ENCODE measurements at regions not wholly inside any gene's neighbourhood (a gene's known extent, or its start where the extent isn't known, plus 50 kb on each side); places are given as distances from the start of the nearest gene placed in this dataset.

DNA sequence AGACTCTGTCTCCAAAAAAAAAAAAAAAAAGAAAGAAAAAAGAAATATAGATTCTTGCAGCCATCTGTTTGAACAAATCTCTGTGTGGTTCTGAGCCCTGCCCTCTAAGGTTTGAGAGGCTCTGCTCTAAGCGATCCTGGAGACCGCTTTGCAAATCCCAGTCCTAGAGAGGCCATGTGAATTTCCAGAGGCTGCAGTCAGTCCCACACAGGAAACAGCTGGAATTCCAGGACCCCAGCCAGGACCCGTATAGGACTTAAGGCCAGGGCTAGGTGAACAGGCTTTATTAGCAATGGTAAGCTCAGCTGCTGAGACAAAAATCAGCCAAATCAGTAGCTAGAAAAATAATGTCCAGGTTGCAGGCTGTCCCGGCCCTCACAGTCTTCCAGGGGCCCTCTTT is 154.8 kb downstream of the RPS24 start:
- no peak for DNase-seq

DNA sequence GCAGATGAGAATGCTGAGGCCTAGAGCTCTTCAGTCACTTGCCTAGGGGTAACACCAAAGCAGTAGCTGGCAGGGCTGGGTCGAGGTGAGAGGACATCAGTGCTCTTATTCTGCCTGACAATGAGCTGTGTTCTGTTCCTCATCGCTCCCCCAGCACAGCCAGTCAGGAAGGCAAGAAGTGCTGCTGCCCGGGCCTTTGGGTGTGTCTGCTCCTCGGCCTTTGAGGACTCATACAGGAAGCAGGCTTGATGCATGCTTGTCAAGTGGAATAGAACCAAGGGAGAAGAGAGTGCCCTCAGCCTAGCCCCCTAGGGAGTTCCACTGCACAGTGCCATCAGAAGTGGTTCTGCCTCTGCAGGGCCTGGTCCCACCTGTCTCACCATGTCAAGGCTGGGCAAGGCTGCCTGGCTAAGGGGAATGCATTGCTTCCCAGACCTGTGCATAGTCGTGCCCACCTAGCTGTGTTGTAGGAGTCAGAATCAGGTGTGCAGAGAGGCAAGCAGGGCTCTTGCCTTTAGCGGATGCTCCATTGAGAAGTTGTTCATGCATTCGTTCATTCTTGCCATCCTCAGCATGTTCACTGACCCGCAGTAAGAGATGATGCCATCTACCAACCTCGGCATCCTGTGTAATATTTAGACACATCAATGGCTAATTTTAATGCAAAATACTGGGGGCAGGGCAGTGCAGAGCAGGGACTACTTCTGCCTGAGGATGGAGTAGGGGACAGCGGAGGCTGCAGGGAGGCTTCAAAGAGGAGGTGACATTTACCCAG is 156.6 kb downstream of the RPS24 start:
- no peak for DNase-seq

DNA sequence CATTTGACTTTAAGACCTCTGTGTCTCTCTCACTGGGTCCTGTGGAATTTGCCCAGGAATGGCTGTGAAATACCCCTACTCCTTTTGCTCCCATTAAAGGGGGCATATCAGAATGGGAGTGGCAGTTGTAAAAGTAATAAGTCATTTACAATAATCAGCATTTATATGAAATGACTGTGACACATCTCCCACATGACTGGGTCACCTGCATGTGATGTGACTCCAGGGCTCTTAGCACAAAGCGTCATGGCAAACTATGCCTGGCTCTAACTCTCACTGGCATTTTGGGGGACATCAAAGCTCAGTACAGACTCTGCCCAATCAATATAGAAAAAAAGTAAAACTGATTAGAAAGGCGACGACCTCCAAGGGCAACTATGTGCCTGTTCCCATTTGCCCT is 157.6 kb downstream of the RPS24 start:
- DNase-seq = no peak

DNA sequence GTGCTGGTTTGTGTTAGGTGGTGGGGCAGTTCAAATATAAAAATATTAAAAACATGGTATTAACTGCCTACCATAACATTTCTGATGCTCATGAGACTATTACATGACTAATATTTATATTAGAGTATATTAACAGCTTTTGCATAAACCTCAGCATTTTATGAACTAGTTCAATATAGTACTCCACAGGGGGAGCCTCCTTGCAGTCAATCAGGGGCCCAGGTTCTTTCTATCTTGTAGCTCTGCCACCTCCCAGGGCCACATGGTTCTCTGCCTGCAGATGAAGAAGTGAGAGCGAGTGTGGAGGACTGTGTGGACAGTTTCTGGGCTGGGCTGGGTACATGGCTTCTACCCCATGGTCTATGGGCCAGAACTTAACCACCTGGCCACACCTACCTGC is 159.5 kb downstream of the RPS24 start:
- DNase-seq = no peak

DNA sequence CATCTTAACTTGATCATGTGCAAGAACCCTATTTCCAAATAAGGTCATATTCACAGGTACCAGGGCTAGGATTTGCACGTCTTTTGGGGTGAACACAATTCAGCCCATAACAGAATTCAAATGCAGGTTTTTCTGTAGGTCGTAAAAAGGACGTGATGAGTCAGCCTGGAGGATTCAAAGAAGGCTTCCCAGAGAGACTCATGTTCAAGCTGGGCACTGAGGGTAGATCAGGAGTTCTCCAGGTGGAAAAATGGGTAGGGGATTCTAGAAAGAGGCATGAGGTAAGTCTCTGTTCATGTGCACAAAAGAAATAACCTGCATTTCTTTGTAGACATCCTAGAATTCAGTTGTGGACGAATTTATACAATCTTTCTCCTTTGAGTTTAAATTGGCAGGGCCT is 160.4 kb downstream of the RPS24 start:
- DNase-seq = no peak

DNA sequence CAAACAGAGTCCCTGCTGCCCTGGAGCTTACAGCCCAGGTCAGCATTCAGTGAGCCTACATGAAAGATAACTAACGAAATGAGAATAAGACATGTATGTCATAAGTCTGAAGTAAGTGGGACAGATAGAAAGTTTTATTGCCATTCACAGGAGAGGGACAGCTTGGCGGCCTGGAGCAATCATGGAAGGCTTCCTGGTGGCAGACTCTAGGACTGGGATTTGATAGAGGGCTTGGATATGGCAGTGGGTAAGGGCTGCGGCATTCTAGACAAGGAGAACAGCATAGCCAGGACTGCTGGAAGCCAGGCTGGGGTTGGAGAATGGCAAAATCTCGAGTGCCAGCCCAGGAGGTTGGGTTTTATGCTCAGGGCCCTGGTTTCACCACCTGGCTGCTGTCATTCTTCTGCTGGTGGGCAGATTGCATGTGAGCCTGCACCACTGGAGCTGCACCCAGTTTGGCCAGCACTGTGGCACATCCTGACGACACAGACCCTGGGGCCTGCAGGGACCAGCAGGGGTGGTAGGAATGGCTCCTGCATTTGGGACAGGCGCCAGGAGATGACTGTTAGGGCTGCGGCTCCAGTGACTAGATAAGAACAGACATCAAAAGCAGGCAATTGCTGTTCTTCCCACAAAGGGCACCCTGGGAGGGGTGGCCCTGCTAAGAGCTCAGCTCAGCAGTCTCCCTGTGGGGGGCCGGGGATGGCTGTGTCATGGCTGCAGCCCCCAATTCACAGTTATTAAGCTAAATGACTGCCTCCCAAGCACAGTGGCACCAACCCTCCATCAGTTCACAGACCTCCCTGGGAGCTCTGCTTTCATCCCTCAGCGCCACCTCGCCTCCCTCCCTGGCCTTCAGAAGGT is 161.1 kb downstream of the RPS24 start:
- no peak for DNase-seq

DNA sequence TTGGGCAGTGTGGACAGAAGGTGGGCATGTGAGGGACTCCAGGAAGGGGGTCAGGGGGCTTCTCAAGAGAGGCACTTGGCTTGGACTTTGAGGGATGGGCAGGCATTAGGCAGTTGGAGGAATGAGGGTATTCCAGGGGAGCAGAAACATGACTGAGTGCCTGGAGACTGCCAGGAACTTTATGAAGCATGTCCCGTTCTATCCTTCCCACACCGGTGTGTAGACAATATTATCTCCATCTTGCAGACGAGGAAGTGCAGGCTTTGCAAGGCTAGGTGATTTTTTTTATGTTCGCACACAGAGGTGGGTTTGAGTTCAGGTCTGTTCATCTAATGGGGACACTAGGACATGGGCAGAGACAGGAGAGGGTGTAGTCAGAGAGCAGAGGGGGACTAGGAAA is 162.7 kb downstream of the RPS24 start:
- no peak for DNase-seq

DNA sequence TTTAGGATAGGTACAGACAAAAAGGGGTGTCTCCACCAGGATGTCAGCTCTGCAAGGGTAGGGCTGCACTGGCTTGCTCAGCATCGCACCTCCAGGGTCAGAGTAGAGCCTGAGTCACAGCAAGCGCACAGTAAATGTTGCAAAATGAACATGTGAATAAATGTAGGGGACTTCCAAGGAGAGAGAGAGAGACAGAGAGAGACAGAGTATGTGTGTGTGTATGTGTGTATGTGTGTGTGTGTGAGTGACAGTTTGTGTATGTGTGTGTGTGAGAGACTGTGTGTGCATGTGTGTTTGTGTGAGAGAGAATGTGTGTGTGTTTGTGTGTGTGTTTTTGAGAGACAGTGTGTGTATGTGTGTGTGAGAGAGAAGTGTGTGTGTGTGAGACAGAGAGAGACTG is 163.3 kb downstream of the RPS24 start:
- DNase-seq = peak; percentile 32

DNA sequence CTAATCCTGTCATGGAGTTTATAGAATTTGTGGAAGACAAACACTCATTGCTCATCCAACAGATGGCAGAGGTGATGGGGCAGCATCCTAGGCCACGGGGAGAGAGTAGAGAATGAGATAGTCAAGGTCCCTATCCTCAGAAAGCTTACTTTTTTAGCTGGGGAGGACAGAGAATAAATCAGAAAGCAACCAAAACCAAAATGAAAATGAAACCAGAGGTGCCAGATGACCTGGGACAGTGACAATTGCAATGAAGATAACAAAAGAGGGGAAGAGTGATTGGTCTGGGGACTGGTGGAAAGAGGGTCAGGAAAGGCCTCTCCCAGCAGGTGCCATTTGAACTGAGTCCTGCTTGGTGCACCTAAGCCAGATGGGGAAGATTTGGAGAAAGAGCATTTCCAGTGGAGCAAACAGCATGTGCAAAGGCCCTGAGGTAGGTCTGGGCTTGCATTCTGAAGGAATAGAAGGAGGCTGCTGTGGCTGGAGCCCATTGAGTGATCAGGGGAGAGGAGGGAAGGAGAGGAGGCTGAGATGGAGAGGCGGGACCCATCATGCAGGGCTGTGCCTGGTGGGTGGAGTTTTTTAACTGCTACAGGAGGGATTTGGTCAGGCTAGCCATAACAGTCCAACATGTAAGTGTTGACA is 164.1 kb downstream of the RPS24 start:
- no peak for DNase-seq

DNA sequence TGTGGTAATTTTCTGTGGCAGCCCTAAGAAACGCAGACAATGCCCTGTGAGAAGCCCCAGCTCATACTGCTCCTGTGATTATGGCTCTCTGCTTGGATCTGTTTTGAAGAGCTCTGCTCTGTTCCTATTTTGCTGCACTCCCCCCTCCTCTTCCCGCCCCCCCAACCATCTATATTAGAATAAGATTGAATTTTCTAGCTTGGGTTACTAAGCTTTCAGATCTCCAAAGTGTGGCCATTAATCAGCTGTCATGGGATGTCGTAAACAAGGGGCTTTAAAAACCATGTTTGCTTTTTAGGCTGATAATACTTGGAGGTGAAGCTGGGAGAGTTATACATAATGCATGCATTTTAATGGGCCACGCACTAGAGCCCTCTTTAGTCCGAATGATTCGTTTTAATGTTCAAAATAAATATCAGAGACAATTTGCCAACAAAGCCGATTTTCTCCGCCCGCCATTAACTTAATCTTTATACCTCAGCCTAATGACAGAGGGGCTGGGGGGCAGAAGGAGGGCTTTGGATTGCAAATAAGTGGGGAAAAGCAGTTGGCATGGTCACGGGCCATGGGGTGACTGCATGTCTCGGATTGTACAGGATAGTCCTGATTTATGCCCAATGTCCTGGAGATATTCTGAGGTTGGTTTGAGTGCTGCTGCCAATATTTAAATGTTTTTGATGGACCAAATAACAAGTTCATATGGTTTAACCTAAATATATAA is 165.5 kb downstream of the RPS24 start:
- no peak for DNase-seq

DNA sequence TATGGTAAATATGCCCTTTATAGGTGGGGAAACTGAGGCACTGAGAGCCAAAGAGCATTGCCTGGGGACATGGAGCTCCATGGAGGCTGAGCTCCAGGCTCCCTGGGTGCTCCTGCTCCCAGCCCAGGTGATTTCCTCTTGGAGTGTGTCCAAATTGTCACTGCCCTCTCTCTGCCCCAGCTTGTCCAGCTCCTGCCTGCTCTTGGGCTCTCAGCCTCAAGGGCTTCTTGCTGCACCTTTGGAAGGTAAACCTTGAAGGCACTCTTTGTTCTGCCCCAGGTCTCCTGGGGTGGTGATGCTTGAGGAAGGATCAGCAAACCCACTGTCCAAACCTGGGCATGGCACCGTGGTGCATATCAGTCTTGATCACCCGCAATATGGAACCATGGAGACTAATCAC is 166.1 kb downstream of the RPS24 start:
- no peak for DNase-seq

DNA sequence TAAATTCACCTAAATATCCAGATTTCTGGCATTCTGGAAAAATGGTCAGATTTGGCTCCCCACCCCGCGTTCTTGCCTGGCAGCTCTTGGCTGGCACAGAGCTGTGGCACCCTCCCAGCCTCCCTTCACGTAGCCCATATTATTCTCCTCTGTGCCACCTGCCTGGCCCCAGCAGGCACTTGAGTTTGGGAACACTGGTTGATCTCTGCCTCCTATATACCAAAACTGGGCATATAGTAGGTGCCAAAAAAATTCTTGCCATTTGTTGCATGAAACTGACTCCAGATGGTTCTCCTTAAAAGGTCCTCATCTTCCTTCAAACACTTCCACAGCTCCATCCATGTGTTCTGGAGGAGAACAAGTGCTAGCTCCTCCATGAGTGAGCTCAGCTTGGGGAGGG is 167.0 kb downstream of the RPS24 start:
- DNase-seq = no peak

DNA sequence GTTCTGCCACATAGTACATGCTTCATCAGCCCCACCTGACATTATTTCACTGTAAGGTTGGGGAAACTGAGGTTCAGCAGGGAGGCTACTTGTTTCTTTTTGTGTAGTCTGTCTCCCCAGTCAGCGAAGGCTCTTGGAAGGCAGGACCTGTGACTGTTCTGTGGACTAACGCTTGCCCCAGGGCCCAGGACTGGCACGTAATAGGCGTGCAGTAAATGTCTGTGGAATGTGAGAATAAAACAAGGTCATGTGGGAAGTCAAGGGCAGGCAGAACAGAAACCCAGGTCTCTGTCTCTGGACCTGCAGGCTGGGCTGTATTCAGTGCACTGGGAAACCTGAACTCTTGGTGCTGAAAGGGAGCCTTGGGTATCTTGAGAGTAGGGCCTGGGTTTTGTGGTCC is 168.7 kb downstream of the RPS24 start:
- DNase-seq = no peak

DNA sequence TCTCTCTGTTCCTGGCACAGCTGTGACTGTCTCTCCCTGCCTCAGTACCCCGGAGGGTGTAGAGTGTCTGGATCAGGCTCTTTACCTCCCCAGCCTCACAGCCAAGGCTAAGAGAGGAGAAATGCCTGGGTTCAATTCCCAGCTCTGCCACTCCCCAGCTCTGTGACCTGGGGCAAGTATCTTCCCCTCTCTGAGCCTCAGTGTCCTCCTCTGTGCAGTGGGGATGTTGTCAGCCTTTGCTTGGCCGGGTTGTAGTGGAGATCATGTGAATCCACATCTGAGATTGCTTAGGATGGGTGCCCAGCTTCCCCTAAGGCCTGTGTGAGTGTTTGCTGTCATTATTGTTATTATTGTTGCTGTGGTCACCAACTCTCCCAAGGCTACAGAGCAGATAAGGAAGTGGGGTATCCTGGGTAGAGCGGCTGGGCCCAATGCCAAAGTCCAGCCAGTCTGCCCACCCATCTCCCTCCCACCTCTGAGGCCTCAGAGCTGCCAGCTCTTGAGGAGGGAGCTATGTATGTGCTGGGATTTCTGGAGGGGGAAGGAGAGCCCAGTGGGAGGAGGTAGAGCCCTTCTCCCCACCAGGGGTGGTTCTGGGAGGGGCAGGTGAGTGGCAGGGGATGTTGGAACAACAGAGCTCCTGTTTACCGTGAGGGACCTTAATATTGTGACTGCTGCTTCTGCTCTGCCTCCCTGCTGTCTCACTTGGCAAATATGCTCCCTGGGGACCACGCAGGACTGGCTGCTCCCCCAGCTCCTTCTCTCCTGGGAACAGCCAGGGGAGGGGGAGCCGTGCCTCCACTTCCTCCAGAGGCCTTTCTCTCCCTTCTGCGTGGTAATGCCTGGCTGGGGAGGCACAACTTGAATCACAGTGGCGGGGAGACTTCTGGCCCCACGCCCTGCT is 170.5 kb downstream of the RPS24 start:
- DNase-seq = peak; percentile 38

DNA sequence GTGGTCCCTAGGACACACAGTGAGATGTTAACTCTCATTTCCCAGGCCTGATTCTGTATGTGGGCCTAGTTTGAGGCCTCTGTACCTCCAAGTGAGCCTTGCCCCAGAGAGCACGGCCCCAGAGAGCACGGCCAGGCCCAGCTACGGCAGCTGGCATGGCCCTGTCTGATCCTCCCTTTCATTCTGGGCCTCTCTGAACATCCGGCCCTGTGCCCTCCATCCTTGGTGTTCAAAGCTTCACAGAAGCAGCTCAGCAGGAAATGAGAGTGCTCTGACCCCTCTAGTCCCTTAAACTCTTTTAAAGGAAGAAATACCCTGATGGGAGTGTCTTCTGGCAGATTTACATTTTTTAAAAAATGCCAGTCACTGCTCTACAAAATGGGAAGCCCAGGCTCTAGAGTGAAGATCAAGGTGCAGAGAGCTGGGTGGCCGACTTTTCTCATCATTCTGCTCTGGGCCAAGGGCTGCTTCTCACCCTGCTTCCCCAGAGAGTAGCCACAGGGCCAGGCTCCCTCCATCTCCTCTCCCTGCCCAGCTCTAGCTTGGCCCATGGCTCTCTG is 171.9 kb downstream of the RPS24 start:
- no peak for DNase-seq

DNA sequence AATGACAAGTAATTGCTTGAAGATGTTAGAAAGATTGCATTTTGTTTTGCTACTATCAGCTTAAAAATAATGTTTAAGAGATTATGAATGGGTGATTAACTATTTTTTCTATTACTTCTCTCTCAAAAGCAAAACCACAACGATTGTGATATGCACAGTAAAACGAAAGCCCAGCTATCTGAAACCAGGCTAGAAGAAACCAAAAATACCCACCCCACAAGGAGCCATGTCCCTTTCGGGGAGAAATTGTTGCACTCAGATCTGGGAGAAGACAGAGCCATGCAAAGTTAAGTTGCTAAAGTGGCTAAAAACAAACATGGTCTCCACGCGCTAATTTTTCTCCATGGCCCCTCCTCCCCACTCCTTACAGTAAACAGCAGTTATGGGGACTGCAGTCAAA is 173.6 kb downstream of the RPS24 start:
- peak; percentile 25 for DNase-seq

DNA sequence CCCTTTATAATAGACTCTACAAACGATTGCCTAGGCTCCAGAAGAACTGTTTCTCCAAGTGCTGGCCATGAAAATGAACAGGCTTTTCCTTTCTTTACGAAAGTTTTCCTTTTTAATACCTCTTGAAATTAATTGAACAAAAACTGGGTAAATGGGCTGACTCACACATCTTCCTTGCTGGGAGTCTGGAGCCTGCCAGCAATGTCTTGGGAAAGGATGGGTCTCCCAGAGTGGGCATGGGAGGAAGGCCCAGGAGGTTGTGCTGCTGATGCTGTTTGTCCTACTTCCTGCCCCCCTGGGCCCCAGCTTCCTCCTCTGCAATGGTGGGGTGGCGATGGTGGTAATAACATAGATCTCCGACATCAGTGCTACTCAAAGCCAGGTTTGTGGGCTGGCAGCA is 174.1 kb downstream of the RPS24 start:
- DNase-seq = no peak

DNA sequence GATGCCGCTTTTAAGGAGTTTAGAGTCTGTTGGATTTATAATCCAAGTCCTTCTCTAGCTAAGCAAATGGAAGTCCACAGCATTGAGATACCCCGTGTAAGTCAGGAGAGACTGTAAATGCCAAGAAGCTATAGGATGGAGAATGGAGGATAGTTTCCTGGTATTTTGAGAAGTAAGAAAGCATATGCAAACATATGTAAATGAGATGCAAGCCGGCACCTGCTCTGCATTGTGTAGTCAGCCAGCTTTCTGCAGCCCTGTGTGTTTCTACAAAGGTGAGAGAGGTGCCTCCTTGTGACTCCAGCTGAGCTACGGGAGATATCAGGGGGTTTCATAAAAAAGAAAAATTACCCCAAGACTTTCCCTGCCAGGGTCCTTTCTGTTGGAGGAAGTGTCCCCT is 176.3 kb downstream of the RPS24 start:
- DNase-seq = no peak

DNA sequence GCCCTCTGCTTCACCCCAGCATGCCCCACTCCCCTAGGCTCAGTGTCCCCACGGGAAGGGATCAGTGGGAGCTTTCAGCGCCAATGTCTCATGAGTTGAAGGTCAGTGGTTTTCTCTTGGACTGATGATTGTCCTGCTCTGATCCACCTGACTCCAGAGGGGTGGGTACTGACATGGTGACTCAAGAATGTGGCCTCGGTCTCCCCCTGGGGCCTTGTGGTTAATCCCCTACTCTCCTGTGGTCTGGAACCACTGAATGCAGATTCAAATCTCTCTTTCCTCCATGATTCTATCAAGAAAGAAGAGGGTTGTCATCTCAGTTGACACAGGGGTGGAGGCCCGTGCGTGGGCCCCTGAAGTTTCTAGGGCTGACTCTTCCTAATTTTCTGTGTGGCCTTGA is 176.9 kb downstream of the RPS24 start:
- DNase-seq = no peak

DNA sequence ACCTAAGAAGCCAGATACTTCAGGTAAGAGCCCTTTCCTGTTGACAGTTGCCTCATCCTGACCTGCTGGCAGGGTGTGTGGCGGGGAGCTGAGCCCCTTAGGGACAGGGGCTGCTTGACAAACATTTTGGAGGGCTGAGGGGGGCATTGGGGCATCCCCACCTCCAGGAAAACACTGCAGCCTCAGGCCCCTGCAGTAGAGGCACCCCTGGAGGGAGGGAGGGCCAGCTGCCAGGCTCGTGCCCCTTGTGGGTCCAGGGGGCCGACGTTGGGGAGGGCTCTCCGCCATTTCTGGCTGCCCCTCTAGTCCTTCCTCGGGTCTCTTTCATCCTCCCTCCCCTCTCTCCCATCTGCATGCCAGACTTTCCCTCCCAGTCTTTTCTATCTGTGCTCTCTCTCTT is 177.3 kb downstream of the RPS24 start:
- no peak for DNase-seq

DNA sequence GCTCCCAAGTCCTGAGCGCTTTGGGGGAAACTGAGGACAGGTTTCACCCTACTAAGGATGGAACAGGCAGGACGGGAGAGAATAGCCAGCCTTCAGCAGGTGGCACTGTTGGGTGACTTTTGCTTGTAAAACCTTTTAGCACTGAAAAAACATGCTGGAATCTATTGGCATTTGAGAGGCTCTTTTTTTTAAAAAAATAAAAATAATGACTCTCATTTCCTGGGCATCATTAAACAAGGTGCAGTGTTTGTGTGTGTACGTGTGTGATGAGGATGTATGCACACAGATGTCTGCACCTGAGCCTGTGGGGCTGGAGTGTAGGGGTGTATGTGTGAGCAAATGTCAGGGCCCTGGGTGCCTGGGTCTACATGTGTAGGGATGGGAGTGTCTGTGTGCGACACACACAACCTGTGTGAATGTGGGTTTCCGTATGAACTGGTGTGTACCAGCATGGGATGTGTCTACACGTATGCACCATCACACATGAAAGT is 177.9 kb downstream of the RPS24 start:
- peak; percentile 40 for DNase-seq

Data from suppressor macrophage treated with lipopolysaccharide for 4 hours (primary cell).